GM18502 (cell line): ENCODE measurements at regions not wholly inside any gene's neighbourhood (a gene's known extent, or its start where the extent isn't known, plus 50 kb on each side); places are given as distances from the start of the nearest gene placed in this dataset.
"Not testable (repeated sequence)": the region's sequence is repeated elsewhere in the genome, so short reads cannot be mapped to it uniquely, and the experiment has no call there.

Experiments used
- ATAC-seq: cut with Tn5 transposase; IDR thresholded peaks from one replicate; pipeline ENCODE4 v1.9.1; 2021; ENCODE audit warnings: mild to moderate bottlenecking; ENCODE audit not compliant: unreplicated experiment, poor library complexity

DNA sequence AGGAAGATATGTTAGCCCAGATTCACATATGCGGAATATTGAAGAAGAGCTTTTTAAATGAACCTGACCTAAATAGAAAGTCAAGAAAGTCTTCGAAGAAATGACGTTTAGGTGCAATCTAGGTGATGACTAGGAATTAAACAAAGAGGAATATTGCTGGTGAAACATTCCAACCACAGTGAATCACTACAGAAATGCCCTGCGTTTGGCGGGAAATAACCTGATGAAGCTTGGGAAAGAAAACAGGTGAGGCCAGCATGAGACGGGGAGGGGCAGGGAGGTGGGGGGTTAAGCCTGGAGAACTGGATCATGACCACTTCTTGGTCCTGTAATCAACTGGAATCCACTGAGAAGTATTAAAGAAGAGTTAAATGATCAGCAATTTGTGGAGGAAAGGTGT lies 299.4 kb upstream of the VSTM2A start:
- no peak for ATAC-seq

DNA sequence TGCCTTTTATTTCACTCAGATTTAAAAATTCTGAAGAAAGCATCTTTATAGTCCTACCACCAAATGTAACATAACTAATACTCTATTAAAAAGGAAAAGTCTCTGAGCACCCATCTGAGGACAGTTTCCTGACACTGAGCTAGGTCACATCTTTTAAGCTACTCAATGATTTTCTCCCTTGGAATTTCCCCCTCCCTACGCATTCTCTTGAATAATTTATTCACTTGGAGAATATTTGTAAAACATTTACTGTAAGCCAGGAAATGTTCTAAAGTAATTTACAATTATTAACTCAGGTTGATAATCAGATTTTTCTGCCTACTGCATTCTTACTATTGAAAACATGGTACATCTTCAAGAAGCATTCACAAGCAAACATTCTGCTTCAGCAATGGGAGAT lies 297.2 kb upstream of the VSTM2A start:
- no peak for ATAC-seq

DNA sequence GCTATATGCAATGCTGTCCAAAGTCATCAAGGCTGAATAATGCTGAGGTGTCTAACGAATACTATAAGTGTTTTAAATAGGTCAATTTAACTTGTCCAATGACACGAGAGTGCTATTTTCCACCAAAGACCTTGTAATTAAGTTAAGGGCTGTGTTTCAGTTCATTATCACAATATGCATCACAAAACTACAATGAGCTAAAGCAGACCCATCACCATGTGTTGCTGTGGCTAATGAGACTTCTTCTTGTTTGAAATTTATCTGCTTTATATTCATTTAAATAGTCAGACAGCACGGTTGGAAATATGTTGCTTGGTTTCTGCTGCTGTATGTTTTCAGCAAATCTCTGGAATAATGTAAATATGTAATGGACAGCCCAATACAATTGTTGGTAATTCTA lies 292.5 kb upstream of the VSTM2A start:
- no peak for ATAC-seq

DNA sequence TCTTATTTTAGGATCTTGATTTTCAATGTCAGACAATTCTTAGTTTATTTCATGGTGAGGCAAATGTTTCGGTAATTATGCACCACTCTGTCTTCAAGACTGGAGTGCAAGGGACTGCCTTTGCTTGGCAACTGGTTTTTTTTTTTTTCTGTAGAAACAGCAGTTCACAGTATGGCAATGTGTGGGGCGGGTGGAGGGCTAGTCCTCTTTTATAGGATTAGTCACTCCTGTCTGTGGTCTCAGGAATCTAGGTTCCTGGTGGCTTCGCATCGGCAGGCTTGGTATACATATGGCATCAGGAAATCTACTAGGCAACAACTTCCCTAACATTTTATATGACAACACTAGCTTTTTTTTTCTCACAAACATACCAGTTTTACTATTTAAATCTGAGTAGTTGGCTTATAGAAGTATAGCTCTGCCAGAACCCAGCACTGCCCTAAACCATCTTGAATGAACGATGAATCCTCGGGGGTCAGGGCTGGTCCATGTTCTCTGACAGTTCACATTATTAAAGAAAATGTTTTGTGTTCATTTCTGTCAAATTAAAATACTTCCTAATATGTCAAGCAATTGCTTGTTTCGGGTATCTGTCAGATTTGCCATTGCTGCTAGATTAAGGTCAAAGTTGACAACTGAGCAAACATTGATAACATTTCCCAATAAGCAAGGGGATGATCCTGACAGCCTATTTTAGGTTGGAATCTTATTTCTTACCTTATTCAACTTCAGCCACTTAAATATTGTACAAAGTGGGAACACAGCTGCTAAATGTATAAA lies 289.7 kb upstream of the VSTM2A start:
- no peak for ATAC-seq

DNA sequence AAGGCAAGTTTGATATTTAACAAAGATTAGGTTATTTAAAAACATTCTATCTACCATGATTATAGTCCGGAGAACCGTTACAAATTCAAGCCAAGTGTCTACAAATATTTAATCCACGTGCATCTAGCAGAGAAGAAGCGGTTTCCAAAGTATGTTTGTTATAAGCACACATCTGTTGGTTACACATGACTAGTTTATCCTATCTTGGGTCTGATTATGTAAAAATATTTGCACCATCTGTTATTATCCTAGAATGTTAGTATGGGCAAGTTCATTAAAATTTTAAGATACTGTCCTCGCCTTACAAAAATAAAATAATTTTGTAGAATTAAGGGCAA lies 289.2 kb upstream of the VSTM2A start:
- no peak for ATAC-seq

DNA sequence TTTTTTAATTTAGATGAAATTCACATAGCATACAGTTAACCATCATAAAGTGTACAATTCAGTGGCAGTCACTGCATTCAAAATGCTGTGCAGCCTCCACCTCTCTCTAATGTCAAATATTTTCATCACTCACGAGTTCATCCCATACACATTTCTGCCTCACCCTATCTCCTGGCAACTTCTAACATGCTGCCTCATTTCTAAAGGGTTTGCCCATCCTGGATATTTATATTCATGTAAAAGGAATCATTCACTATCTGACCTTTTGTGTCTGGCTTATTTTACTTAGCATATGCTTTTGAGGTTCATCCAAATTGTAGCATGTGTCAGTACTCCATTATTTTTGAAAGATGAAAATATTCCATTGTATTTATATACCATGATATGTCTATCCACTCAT lies 286.9 kb upstream of the VSTM2A start:
- ATAC-seq, result no peak

DNA sequence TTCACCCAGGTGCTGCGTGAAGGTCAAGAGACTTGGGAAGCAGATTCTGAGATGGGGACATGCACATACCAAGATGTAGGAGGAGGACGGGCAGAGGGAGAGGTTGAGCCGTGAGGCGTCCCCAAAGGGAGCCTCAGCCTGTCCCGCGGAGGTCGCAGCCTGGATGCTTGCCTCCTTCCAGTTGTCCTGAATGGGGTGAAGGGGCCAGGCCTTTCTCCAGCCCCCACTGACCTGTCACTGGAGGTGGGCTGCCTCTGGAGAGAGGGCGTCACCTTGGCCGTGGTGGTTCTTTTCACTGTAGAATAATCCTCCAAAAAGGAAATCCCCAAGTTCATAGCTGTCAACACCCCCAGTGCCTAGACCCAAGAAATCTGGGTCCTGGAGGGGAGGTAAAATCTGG lies 283.0 kb upstream of the VSTM2A start:
- no peak for ATAC-seq

DNA sequence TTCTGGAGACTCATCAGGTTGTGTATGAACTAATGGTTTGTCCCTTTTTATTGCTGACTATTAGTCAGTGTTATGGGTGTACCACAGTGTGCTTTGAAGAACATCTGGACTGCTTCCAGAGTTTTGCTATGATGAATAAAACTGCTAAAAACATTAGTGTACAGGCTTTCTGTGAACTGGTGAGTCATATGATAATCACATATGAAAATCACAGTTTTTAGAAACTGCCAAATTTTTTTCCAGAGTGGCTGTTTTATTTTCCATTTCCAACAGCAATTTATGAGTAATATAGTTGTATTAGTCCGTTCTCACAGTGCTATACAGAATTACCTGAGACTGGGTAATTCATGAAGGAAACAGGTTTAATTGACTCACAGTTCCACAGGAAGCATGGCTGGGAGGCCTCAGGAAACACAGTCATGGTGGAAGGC lies 281.2 kb upstream of the VSTM2A start:
- ATAC-seq, result no peak

DNA sequence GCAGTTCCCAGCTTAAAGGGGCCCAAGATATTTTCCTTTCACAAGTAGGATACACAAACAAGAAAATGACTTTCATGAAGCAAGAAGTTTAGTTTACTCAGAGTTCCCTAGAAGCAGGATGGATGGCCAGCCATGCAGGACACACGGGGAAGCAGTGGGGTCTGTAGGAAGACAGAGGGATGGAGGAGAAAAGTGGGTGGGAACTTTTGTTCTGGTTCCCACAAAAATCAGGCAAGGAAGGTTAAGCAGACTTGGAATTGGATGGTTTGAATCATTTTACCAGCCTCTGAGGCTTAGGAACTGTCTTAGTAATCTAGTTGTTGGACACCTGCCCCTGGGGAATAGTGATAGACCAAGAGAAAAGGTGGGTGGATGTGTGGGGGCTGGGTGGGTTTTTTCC lies 263.3 kb upstream of the VSTM2A start:
- ATAC-seq, result no peak

DNA sequence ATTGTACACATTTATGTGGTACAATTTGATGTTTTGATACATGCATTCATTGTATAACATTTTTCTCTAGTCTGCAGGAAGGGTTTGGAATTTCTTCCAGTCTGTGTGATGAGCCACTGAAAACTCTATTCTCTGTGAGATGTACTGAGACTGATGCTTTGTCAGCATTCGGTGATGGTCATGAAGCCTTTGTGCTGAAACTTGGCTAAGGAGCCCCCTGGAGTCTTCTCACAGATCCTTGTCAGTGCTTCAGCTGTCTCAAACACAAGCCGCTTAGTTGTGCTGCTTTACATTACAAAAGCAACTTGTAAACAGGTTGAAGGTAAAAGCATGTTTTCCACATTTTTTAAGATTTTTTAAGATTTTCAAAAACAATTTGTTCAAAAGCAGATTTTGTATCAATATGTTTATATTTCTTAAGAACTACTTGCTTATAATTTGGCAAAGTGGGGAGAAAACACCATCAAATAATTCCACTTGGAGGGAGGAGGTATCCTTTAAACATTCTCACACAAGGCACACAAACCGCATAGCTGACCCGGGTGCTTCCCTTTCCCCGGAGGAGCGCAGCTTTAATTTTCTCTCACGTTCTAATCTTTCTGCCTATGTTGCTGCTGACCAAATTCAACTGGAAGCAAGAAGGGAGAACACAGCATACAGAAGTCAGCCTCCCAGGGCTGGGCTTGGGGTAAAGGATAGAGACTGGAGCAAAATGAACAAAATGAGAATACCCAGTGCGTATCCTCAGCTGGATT lies 249.8 kb upstream of the VSTM2A start:
- ATAC-seq, result no peak

DNA sequence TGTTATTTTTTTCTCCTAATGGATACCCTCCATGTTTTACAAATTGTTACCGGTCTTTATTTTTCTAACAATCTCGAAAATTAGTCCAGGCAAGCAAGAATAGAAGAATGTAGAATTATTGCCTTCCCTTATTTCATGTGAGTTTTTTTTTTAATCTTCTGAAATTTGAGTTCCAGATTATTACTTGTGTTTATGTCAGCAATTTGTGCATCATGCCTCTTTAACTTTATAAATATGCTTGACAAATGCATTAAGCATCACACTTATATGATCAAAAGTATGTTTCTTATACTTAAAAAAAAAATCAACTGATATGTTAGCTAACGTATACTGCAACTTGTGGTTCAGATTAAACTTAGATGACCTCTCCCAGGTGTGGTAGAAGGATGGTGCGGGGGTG lies 242.7 kb upstream of the VSTM2A start:
- no peak for ATAC-seq

DNA sequence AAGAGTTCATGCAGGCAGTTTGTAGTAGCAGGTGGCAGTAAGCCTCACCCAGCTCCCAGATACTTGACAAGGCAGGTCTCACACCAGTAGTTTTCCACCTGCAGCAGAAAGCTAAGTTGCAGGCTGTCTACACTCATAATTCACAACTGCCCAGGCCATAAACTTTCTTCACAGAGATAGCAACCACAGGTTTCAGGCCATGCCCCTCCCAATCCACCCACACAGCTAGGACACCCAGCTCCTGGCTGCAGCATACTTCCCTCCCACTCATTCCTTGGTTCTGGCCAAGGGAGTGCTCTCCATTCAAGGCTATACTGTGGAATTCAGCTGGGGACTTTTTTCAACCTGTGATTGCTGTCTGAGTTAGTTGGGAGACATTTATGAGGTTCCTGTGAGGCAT lies 226.2 kb upstream of the VSTM2A start:
- not testable (repeated sequence) for ATAC-seq

DNA sequence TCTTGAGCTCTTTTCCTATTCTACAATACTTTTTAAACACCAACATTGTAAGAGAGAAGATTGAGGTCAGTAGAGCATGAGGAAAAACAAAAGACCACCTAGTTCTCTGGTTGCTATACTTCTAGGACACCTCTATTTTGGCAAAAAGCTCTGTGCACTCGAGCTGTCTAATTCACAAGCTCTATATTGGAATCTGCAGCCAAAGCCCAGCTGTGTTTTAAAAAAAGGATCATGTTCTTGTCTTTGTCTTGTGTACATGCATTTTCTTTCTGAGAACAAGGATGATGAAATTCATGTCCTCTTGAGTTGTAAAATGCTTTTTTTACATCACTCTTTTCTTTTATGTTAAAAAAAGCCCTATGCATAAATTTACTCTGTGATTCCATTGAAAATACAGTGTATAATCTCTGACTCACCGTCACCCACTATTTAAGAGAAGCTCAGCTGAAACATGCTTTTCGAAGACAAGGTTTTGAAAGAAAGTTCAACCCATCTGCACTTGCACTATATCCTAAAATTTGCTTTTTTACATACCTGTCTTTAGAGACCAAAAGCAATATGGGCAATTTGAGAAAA lies 215.5 kb upstream of the VSTM2A start:
- ATAC-seq, result no peak

DNA sequence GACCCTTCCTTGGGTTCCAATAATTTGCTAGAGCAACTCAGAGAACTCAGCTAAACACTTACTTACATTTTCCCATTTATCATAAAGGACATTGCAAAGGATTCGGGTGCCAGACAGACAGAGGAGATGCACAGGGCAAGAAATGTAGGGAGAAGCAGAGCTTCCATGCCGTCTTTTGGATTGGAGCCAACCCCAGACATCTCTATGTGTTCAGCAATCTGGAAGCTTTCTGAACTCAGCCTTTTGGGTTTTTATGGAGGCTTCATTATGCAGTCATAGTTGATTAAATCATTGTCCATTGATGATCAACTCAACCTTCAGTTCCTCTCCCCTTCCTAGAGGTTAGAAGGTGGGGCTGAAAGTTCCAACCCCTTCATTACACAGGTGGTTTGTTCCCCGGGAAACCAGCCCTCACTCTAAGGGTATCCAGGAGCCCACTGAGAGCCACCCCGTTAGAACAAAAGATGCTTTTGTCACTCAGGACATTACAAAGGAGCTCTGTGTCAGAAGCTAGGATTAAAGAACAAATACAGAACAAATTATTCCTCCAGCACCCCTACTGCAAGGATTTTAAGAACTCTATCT lies 211.9 kb upstream of the VSTM2A start:
- no peak for ATAC-seq

DNA sequence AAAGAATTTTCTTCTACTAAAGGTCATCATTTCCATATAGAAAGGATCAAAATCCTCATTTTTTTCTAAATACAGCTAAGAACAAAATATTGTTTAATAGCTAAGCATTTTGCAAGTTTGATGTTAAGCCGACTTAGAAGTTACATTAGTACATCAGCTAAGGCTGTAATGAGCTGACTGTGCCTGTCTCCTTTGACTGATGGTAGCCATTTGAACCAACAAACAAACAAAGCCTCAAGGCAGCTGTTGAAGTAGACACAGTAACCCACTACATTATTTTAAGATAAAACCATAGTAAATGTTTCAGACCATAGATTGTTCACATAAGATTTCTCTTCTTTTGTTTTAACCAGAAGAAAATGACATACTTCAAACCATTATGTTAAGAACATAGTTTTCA lies 210.9 kb upstream of the VSTM2A start:
- ATAC-seq, result no peak

DNA sequence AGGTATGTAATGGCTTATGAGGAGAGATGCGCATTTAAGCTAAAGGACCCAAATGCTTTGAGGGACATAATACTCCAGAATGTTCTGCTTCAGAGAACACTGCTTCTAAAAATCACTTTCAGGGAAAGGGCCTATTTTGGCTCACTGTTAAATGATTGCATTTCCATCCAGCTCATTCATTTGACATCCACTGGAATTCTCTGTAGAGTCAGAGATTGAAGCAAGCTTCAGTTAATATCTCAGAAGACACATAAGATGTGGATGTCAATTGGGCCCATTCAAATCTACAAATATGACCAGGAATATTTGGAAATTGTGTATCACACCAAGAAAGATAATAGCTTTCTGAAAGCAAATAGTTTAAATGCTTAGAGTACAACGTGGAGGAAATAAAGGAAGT lies 209.9 kb upstream of the VSTM2A start:
- no peak for ATAC-seq

DNA sequence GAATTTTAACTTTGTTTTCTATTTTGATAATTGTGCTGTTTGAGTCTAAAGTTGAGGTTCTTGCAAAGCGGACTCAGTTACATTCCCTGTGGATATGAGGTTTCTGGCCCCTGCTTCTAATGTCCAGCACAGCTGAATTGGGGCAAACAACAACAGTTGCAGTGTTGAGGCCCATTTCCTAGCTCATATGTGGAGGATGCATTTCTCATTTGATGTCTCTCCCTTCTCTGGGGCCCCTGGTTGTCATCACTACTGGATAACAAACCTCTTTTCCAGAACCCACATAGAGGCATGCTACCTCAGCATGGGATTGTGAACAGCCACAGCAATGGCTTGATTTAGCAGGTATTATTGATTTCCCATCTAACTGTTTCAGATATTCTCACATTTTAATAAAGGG lies 208.2 kb upstream of the VSTM2A start:
- ATAC-seq, result no peak

DNA sequence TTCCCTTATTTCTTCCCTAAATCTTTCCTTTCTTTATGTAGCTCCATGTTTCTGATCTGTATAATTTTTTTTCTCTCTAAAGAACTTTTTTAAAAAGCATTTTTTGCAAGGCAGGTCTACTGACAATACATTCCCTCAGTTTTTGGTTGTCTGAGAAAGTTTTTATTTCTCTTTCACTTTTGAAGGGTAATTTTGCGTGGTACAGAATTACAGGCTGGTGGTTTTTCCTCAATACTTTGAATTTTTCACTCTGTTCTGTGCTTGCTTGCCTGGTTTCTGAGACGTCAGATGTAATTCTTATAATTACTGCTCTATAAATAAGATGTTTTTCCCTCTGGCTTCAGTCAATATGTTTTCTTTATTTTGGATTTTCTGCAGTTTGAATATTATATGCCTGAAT lies 205.4 kb upstream of the VSTM2A start:
- no peak for ATAC-seq

DNA sequence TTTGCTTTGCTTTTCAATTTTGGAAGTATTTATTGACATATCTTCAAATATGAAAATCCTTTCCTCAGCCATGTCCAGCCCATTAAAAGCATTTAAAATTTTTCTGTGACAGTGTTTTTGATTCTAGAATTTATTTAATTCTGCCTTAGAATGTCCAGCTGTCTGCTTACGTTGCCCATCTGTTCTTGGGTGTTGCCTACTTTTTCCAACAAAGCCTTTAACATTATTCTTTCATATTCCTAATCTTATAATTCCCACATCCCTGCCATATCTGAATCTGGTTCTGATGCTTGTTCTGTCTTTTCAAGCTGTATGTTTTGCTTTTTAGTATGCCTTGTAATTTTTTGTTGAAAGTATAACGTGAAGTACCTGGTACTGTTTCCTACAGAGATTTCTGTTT lies 204.7 kb upstream of the VSTM2A start:
- ATAC-seq, result no peak

DNA sequence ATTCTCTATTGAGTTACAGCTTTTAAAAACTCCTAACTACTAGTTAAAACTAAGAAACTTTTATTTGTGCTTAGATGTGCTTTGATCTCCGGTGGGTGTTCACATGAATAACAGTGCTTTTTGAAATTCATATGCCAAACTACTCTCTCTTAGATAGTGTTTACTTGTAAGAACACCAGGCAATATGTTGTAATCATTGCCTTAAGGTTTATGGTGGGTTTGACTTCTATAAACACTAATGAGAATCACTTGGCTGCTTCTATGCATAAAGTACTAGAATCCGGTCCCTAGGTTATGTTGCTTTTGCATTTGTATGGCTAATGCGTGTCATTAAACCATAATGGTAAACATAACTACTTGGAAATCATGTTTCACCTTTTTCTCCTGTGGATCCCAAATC lies 203.9 kb upstream of the VSTM2A start:
- no peak for ATAC-seq

DNA sequence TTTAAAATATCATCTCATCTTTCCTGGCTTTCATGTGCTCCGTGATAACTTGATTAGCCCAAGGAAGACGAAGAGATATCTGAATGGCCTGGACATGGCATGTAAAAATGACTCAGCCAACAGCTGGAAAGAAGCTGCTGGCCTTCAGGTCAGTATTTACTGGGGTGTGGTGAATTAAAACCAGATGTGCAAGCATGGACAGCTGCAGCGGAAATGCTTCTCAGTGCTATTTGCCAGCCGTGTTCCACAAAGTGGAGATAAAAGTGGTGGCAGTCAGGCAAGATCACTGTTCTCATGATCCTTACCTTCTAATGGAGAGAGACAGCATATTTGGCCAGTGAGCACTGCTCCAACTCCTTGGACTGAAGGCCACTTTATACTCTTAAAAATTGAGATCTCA lies 203.1 kb upstream of the VSTM2A start:
- ATAC-seq, result no peak
